NCI-H1092 treated with DMSO at 0.1 percent for 48 hours (cell line): ENCODE measurements at regions not wholly inside any gene's neighbourhood (a gene's known extent, or its start where the extent isn't known, plus 50 kb on each side); places are given as distances from the start of the nearest gene placed in this dataset.

ENCODE experiments used
- DNase-seq: peaks from one replicate; lab custom pipeline; 2025; lab: John Stamatoyannopoulos, UW

DNA sequence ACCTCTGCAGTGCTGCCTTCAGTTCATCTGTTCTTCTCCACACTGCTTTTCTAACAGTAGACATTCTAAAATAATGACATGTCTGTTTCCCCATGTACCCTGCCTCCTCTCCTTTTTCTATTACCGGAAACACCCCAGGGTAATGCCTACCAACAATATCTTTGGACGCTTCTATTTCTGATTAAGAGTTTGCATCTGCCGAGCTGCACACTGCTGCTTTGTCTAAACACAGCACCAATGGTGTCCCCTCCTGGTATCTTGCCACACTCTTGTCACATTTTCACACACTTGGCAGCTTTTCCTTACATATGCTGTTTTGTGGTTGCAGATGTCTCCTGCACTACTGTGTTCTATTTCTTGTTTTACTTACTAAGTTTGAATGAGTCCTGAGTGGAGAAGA lies 288.8 kb downstream of the GRIA2 start:
- DNase-seq: no peak

DNA sequence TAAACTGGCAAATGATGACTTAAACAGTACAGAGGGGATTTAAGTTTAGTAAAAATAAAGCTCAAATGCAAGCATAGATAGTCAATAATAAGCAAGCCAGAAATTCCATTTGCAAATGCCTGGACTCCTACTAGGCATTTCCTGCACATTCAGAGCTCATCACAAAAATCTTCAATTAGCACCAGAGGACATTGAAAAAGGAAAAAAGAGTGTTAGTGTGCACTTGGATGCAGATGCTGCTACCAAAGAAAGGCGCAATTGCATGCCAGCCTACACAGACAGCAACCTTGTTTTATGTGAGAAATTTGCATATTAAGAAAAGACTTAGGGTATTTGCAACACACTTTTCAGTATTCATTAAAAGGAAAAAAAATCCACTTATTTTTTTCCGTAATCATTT lies 282.1 kb downstream of the GRIA2 start:
- no peak for DNase-seq

DNA sequence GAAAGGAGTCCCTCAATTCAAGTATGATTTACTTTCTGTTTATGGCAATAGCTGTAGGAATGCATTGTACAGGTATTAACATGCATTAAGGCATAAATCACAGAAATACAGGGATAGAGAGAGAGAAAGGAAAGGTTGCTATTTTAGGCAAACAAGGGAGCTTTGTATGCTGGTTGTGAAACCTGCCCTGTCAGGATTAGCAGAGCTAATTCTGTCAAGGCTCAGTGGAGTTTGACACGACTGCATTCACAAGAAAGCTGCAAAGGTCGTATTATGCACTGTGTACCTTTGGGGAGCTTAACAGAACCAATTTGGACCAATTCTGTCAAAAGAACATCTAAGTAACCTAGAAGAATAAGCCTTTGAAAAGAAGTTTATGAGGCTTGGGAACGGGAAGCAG lies 239.3 kb downstream of the GRIA2 start:
- no peak for DNase-seq

DNA sequence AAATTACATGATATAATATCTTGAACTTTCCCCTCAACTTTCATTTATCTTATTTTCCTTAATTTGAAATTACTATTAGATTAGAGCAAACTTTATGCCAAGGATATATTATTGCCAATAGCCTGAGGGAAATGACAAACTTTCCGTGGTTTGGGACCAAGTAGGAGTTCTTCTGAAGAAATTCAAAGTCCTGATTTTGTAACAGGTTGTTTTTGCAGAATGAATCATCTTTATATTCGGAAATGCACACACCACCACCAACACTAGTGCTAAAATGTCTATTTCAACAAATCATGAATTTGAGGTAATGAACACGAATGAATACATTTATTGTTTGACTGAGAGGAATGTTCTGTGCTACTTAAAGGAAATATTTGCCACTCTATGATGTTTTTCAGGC lies 226.7 kb downstream of the GRIA2 start:
- no peak for DNase-seq

DNA sequence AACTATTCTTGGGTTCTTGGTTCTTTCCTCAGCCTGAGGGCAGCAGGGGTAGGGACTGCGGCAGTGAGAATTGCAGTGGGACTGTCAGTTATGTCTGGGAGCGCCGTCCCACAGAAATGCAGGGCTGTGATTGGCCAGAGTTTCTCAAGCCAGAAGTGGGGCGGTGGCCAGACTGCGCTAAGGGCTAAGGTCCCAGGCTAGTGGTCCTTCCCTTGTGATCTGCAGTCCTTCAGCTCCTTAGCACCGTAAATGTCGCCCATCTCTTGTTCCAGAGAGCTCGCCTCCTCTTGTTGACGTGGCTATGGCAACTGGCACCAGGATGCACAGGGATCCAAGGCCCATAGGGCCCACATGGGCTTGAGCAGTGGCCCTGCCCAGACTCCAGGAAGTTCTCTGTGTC lies 223.5 kb downstream of the GRIA2 start:
- no peak for DNase-seq

DNA sequence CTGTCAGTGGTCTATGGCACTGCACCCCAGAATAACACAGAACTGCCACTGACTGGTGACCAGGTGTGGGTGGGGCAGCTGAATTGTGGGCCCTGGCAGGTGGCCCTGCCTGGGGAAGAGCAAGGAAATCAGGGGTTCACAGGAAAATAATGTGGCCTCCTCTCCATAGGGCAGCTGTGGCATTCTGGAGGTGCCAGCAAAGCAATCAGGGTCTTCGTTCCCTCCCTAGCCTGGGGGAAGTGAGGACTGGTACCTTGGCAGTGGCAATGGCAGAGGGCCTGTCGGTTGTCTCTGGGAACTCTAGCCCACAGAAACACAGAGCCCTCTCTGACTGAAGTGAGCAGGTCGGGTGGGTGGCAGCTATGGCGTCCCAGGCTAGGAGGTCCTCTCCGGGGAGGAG lies 223.0 kb downstream of the GRIA2 start:
- no peak for DNase-seq

DNA sequence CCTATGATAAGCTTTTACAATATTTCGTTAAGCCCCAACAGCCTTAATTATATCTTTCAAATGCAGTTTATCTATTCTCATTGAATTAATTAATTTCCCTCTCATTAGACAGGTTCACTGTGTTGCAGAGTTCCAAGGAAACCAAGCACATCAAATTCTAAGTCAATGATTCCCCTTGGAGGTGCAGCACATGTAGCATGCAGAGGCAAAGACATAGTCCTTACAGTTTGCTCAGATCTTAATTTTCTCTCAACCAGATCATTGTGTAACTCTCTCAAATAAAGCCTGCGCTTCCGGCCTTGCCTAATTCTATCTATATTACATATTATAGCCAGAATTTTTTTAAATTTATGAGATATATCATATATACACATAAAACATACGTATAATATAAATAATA lies 205.4 kb downstream of the GRIA2 start:
- no peak for DNase-seq

DNA sequence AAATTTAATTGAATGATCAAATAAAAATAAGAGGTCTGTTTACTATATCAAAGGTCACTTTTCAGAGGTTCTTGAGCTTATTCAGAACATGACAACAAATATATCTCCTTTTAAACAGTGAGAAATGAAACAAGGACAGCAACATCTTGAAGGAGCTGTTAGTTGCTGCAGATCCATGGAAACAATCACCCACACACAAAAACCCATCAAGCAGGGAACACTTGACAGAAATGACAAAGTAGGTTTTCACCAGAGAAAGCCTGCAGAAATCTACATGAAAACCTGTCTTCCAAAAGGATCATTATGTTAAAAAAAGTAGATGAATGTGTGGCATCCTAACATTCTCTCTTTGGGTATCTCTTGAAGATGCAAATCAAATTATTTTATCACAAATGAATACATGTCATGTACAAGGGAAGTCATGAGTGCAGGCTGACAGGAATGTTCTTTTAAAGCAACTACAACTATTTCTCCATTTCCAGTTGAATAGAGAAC lies 203.0 kb downstream of the GRIA2 start:
- DNase-seq: no peak

DNA sequence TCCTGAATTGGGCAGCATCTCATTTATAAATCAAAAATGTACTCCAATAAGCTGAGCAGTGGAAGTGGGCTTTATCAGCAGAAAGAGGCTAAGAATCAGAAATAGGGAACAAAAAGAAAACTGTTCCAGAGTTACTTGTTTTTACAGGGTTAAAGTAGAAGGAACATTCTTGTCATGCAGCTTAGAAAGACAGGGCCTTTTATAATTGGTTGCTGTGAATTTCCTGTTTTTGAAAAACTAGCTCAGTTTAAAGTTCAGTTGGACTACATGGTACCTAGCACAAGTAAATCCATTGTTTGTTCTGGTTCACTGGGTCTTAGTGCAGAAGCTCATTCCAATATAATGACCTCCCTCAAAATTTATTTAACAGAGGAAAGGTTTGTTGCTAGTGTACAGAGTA lies 200.8 kb downstream of the GRIA2 start:
- no peak for DNase-seq
